ENCODE measurements at regions not wholly inside any gene's neighbourhood (a gene's known extent, or its start where the extent isn't known, plus 50 kb on each side); places are given as distances from the start of the nearest gene placed in this dataset.

GRCh38 chr11:91955206-91955605, 269.4 kb upstream of the FAT3 start:
- no peak for DNase-seq (ENCODE audit: low read depth)

- DNase-seq (ENCODE audit: low read depth): no peak
Observed at GRCh38 chr11:91952056-91952455, 272.6 kb upstream of the FAT3 start.

- DNase-seq (ENCODE audit: low read depth): no peak
Observed at GRCh38 chr11:91947215-91947820, 277.3 kb upstream of the FAT3 start.

- DNase-seq (ENCODE audit: low read depth): no peak
Observed at GRCh38 chr11:91946397-91946951, 278.1 kb upstream of the FAT3 start.

GRCh38 chr11:91935120-91935519, 289.5 kb upstream of the FAT3 start:
- no peak for DNase-seq (ENCODE audit: low read depth)

- no peak for DNase-seq (ENCODE audit: low read depth)
Observed at GRCh38 chr11:91932151-91932821, 292.3 kb upstream of the FAT3 start.

- DNase-seq (ENCODE audit: low read depth): no peak
Observed at GRCh38 chr11:91927448-91927847, 297.2 kb upstream of the FAT3 start.

- DNase-seq (ENCODE audit: low read depth): no peak
Observed at GRCh38 chr11:91926965-91927364, 297.7 kb upstream of the FAT3 start.

GRCh38 chr11:91922846-91923245, 301.8 kb upstream of the FAT3 start:
- DNase-seq (ENCODE audit: low read depth): no peak

GRCh38 chr11:91921974-91922373, 302.6 kb upstream of the FAT3 start:
- DNase-seq (ENCODE audit: low read depth): no peak

- DNase-seq (ENCODE audit: low read depth): no peak
Observed at GRCh38 chr11:91913407-91913806, 311.2 kb upstream of the FAT3 start.

- DNase-seq (ENCODE audit: low read depth): no peak
Observed at GRCh38 chr11:91912322-91912721, 312.3 kb upstream of the FAT3 start.

- no peak for DNase-seq (ENCODE audit: low read depth)
Observed at GRCh38 chr11:91906871-91907624, 317.6 kb upstream of the FAT3 start.

GRCh38 chr11:91904792-91905785, 319.5 kb upstream of the FAT3 start:
- DNase-seq (ENCODE audit: low read depth): no peak

- DNase-seq (ENCODE audit: low read depth): no peak
Observed at GRCh38 chr11:91902312-91902711, 322.3 kb upstream of the FAT3 start.

- DNase-seq (ENCODE audit: low read depth): no peak
Observed at GRCh38 chr11:91880660-91881059, 344.0 kb upstream of the FAT3 start.

GRCh38 chr11:91876746-91877145, 347.9 kb upstream of the FAT3 start:
- no peak for DNase-seq (ENCODE audit: low read depth)

- DNase-seq (ENCODE audit: low read depth): no peak
Observed at GRCh38 chr11:91872243-91872642, 352.4 kb upstream of the FAT3 start.

GRCh38 chr11:91871791-91872190, 352.8 kb upstream of the FAT3 start:
- no peak for DNase-seq (ENCODE audit: low read depth)

GRCh38 chr11:91871048-91871447, 353.6 kb upstream of the FAT3 start:
- no peak for DNase-seq (ENCODE audit: low read depth)

GRCh38 chr11:91869686-91870085, 354.9 kb upstream of the FAT3 start:
- DNase-seq (ENCODE audit: low read depth): no peak

- DNase-seq (ENCODE audit: low read depth): no peak
Observed at GRCh38 chr11:91866642-91867041, 358.0 kb upstream of the FAT3 start.

Data from activated T-cell treated with anti-CD3 and anti-CD28 coated beads for 48 hours (primary cell).